GOT3 (cell line): ENCODE measurements at regions not wholly inside any gene's neighbourhood (a gene's known extent, or its start where the extent isn't known, plus 50 kb on each side); places are given as distances from the start of the nearest gene placed in this dataset.

Experiments used
- DNase-seq: peaks from one replicate; lab custom pipeline; 2025; ENCODE audit warnings: mixed read lengths; lab: John Stamatoyannopoulos, UW

GRCh38 chr5:125499636-125500332, 753.3 kb upstream of the ZNF608 start:
- no peak for DNase-seq

GRCh38 chr5:125501396-125501795, 755.0 kb upstream of the ZNF608 start:
- DNase-seq, result no peak

- DNase-seq, result no peak
Measured at GRCh38 chr5:125503946-125504345, 757.5 kb upstream of the ZNF608 start.

- DNase-seq, result no peak
Measured at GRCh38 chr5:125505115-125505514, 758.7 kb upstream of the ZNF608 start.

GRCh38 chr5:125506124-125506523, 759.7 kb upstream of the ZNF608 start:
- DNase-seq, result no peak

- DNase-seq, result no peak
Measured at GRCh38 chr5:125508225-125508624, 761.8 kb upstream of the ZNF608 start.

GRCh38 chr5:125510651-125511050, 764.2 kb upstream of the ZNF608 start:
- DNase-seq, result no peak

GRCh38 chr5:125517973-125518550, 771.6 kb upstream of the ZNF608 start:
- no peak for DNase-seq

- DNase-seq, result no peak
Measured at GRCh38 chr5:125521289-125521688, 774.9 kb upstream of the ZNF608 start.

- DNase-seq, result no peak
Measured at GRCh38 chr5:125525356-125525755, 778.9 kb upstream of the ZNF608 start.

- DNase-seq, result no peak
Measured at GRCh38 chr5:125526966-125527365, 780.5 kb upstream of the ZNF608 start.

GRCh38 chr5:125528881-125529280, 782.4 kb upstream of the ZNF608 start:
- no peak for DNase-seq

GRCh38 chr5:125530833-125531615, 784.6 kb upstream of the ZNF608 start:
- DNase-seq, result no peak

GRCh38 chr5:125536095-125536494, 789.7 kb upstream of the ZNF608 start:
- DNase-seq, result no peak

GRCh38 chr5:125536582-125536981, 790.1 kb upstream of the ZNF608 start:
- no peak for DNase-seq

GRCh38 chr5:125537661-125538060, 791.2 kb upstream of the ZNF608 start:
- DNase-seq, result no peak

GRCh38 chr5:125538469-125538868, 792.0 kb upstream of the ZNF608 start:
- DNase-seq, result no peak

GRCh38 chr5:125541085-125541484, 794.6 kb upstream of the ZNF608 start:
- DNase-seq, result no peak

- no peak for DNase-seq
Measured at GRCh38 chr5:125549322-125549911, 803.0 kb upstream of the ZNF608 start.

GRCh38 chr5:125550274-125550673, 803.8 kb upstream of the ZNF608 start:
- no peak for DNase-seq

- DNase-seq, result no peak
Measured at GRCh38 chr5:125551246-125551645, 804.8 kb upstream of the ZNF608 start.

- DNase-seq, result no peak
Measured at GRCh38 chr5:125551797-125552196, 805.4 kb upstream of the ZNF608 start.

- no peak for DNase-seq
Measured at GRCh38 chr5:125552486-125552885, 806.0 kb upstream of the ZNF608 start.
